Neuronal stem cell (in vitro differentiated cells): ENCODE measurements at regions not wholly inside any gene's neighbourhood (a gene's known extent, or its start where the extent isn't known, plus 50 kb on each side); places are given as distances from the start of the nearest gene placed in this dataset.

Experiments used
- DNase-seq: peaks from one replicate; pipeline ENCODE4 v3.0.0-alpha.2; 2013; ENCODE audit warnings: low spot score
- H2AFZ ChIP-seq: one replicate; pipeline ENCODE4 v1.6.1; 2013; ENCODE audit warnings: mild to moderate bottlenecking, low read length, inconsistent platforms
- H2AK5ac ChIP-seq: 2 replicates; pipeline ENCODE4 v1.6.1; 2013; ENCODE audit warnings: low read depth, mild to moderate bottlenecking, inconsistent platforms, low read length, moderate library complexity, mixed read lengths
- H2BK120ac ChIP-seq: 2 replicates; pipeline ENCODE4 v1.6.1; 2013; ENCODE audit warnings: low read depth, mild to moderate bottlenecking, inconsistent platforms, low read length, moderate library complexity, mixed read lengths
- H2BK12ac ChIP-seq: one replicate; pipeline ENCODE4 v1.6.1; 2013; ENCODE audit warnings: low read length, inconsistent platforms
- H2BK15ac ChIP-seq: 2 replicates; pipeline ENCODE4 v1.6.1; 2013; ENCODE audit warnings: mild to moderate bottlenecking, low read length, inconsistent platforms, mixed read lengths
- H2BK5ac ChIP-seq: one replicate; pipeline ENCODE4 v1.6.1; 2013; ENCODE audit warnings: inconsistent platforms, mild to moderate bottlenecking, low read length, moderate library complexity
- H3K14ac ChIP-seq: one replicate; pipeline ENCODE4 v1.6.1; 2013; ENCODE audit warnings: low read length, inconsistent platforms
- H3K18ac ChIP-seq: 2 replicates; pipeline ENCODE4 v1.6.1; 2013; ENCODE audit warnings: low read length, inconsistent platforms
- H3K23ac ChIP-seq: 2 replicates; pipeline ENCODE4 v1.6.1; 2013; ENCODE audit warnings: low read depth, mild to moderate bottlenecking, mixed read lengths, low read length, inconsistent platforms; ENCODE audit not compliant: poor library complexity
- H3K27ac ChIP-seq: replicated peaks from 3 replicates; pipeline ENCODE4 v1.5.1; 2013; ENCODE audit warnings: low read length, inconsistent platforms
- H3K27me3 ChIP-seq, 3 experiments: 2 replicates each; pipeline ENCODE4 v1.6.1; 2013; ENCODE audit warnings: low read length in 3 of 3, mild to moderate bottlenecking in 2 of 3, inconsistent platforms in 1 of 3, low read depth in 1 of 3, mixed read lengths in 1 of 3, moderate library complexity in 1 of 3; ENCODE audit not compliant: control insufficient read depth in 3 of 3, insufficient read depth in 3 of 3
- H3K36me3 ChIP-seq, 2 donors: replicated peaks in 1 of 2; 2 replicates each; pipeline ENCODE4 v1.6.1; 2013; ENCODE audit warnings: low read length in 2 of 2; ENCODE audit not compliant: control insufficient read depth in 2 of 2, insufficient read depth in 2 of 2
- H3K4ac ChIP-seq: 2 replicates; pipeline ENCODE4 v1.6.1; 2013; ENCODE audit warnings: inconsistent platforms, mild to moderate bottlenecking, low read length, moderate library complexity
- H3K4me1 ChIP-seq, 2 donors: 1 replicate in 1 of 2; 2 replicates in 1 of 2; pipeline ENCODE4 v1.6.1; 2013; ENCODE audit warnings: low read length in 2 of 2, low read depth in 1 of 2; ENCODE audit not compliant: control insufficient read depth in 2 of 2, insufficient read depth in 1 of 2
- H3K4me2 ChIP-seq: one replicate; pipeline ENCODE4 v1.6.1; 2013; ENCODE audit warnings: mild to moderate bottlenecking, low read length, inconsistent platforms; ENCODE audit not compliant: insufficient read depth, poor library complexity, severe bottlenecking
- H3K4me3 ChIP-seq, 2 donors: 2 replicates each; pipeline ENCODE4 v1.5.1; 2013; ENCODE audit warnings: low read length in 2 of 2, mild to moderate bottlenecking in 2 of 2, inconsistent platforms in 1 of 2, moderate library complexity in 1 of 2
- H3K79me1 ChIP-seq: one replicate; pipeline ENCODE4 v1.6.1; 2013; ENCODE audit warnings: low read depth, mild to moderate bottlenecking, inconsistent platforms, low read length, moderate library complexity
- H3K9ac ChIP-seq: one replicate; pipeline ENCODE4 v1.6.1; 2013; ENCODE audit warnings: mild to moderate bottlenecking, low read depth, low read length, inconsistent platforms; ENCODE audit not compliant: poor library complexity
- H3K9me3 ChIP-seq, 2 donors: replicated peaks in 1 of 2; 2 replicates each; pipeline versions ENCODE3 to v1.6.1; 2013; ENCODE audit warnings: low read length in 2 of 2, mild to moderate bottlenecking in 2 of 2, inconsistent platforms in 1 of 2, low read depth in 1 of 2, mixed read lengths in 1 of 2, moderate library complexity in 1 of 2; ENCODE audit not compliant: control insufficient read depth in 2 of 2, insufficient read depth in 1 of 2
- H4K8ac ChIP-seq: one replicate; pipeline ENCODE4 v1.6.1; 2013; ENCODE audit warnings: low read depth, mild to moderate bottlenecking, inconsistent platforms, low read length, moderate library complexity
- H4K91ac ChIP-seq: one replicate; pipeline ENCODE4 v1.6.1; 2013; ENCODE audit warnings: low read length, low read depth, mild to moderate bottlenecking, inconsistent platforms; ENCODE audit not compliant: poor library complexity
- WGBS, 2 donors: extraction: QIAGEN DNeasy Blood & Tissue Kit; methylation state at CpG; one replicate each; pipeline ENCODE4 v1.1.7; 2013; ENCODE audit warnings: missing lambda C conversion rate in 2 of 2, mixed read lengths in 1 of 2; ENCODE audit not compliant: insufficient read length in 2 of 2, insufficient replicate concordance in 1 of 2; ENCODE audit errors: extremely low coverage in 2 of 2; 5-methylcytosine and 5-hydroxymethylcytosine counted together

GRCh38 chr6:132045877-132046276 lies 94.7 kb upstream of the CCN2 start:
- no peak overlapping the region for H3K18ac ChIP-seq
- H3K4ac ChIP-seq: no peak overlapping the region
- peaks cover 0 to 4% of the 10 kb centered on the region in 2 donors for H3K9me3 ChIP-seq
- H3K4me2 ChIP-seq: no peak overlapping the region
- H2AK5ac ChIP-seq: no peak overlapping the region
- no peak for DNase-seq
- H3K79me1 ChIP-seq: no peaks in the 10 kb centered on the region
- no peaks in the 10 kb centered on the region for H3K27me3 ChIP-seq
- no CpG with 5 or more reads among the region's 1 CpG for WGBS, 2 donors
- no peak overlapping the region for H3K14ac ChIP-seq
- no peak overlapping the region for H2BK5ac ChIP-seq
- no peak overlapping the region for H3K23ac ChIP-seq
- H2BK120ac ChIP-seq: no peak overlapping the region
- no peak overlapping the region for H3K4me3 ChIP-seq
- no peak overlapping the region for H4K8ac ChIP-seq
- no peak overlapping the region for H4K91ac ChIP-seq
- no peak overlapping the region for H3K9ac ChIP-seq
- H2AFZ ChIP-seq: no peak overlapping the region
- no peak overlapping the region for H3K27ac ChIP-seq
- H3K36me3 ChIP-seq: no peaks in the 10 kb centered on the region
- no peaks in the 10 kb centered on the region for H3K4me1 ChIP-seq
- no peak overlapping the region for H2BK12ac ChIP-seq
- H2BK15ac ChIP-seq: no peak overlapping the region

- Histone ChIP-seq H3K4me3 (no peak overlapping the region), H2BK5ac (no peak overlapping the region), H4K91ac (no peak overlapping the region), H3K18ac (no peak overlapping the region), H3K36me3 (no peaks in the 10 kb centered on the region), H2AK5ac (no peak overlapping the region), H3K4me2 (no peak overlapping the region), H3K79me1 (no peaks in the 10 kb centered on the region), H2BK120ac (no peak overlapping the region), H2BK15ac (no peak overlapping the region), H3K14ac (no peak overlapping the region), H3K23ac (no peak overlapping the region), H2BK12ac (no peak overlapping the region), H3K9ac (no peak overlapping the region), H3K27ac (no peak overlapping the region), H3K4me1 (no peaks in the 10 kb centered on the region), H2AFZ (no peak overlapping the region), H3K27me3 (no peaks in the 10 kb centered on the region), H4K8ac (no peak overlapping the region), H3K9me3 (no peaks in the 10 kb centered on the region), H3K4ac (no peak overlapping the region)
- DNase-seq: no peak
- 100% methylated on average over 1 of the region's 5 CpGs; no CpG with 5 or more reads in 1 of the 2 donors for WGBS, 2 donors
These were observed 92.0 kb upstream of the CCN2 start for GRCh38 chr6:132043148-132043547.

- no peak overlapping the region for H3K4me2 ChIP-seq
- DNase-seq: no peak
These were observed 90.5 kb upstream of the CCN2 start for GRCh38 chr6:132041706-132042105.

GRCh38 chr6:132028029-132028428 lies 76.9 kb upstream of the CCN2 start:
- H3K36me3 ChIP-seq: no peaks in the 10 kb centered on the region
- no CpG with 5 or more reads among the region's 1 CpG for WGBS, 2 donors
- no peak overlapping the region for H2AK5ac ChIP-seq
- no peak for DNase-seq
- H2AFZ ChIP-seq: no peak overlapping the region
- no peak overlapping the region for H3K4ac ChIP-seq
- no peak overlapping the region for H3K4me2 ChIP-seq
- H2BK120ac ChIP-seq: no peak overlapping the region
- no peak overlapping the region for H3K14ac ChIP-seq
- no peaks in the 10 kb centered on the region for H3K79me1 ChIP-seq
- no peak overlapping the region for H2BK5ac ChIP-seq
- H3K4me1 ChIP-seq: peaks cover 0 to 5% of the 10 kb centered on the region in 2 donors
- no peaks in the 10 kb centered on the region for H3K27me3 ChIP-seq
- H3K27ac ChIP-seq: no peak overlapping the region
- no peak overlapping the region for H4K91ac ChIP-seq
- no peak overlapping the region for H3K23ac ChIP-seq
- no peak overlapping the region for H2BK12ac ChIP-seq
- no peak overlapping the region for H3K9ac ChIP-seq
- H3K9me3 ChIP-seq: no peaks in the 10 kb centered on the region
- H2BK15ac ChIP-seq: no peak overlapping the region
- H3K4me3 ChIP-seq: no peak overlapping the region
- H3K18ac ChIP-seq: no peak overlapping the region
- H4K8ac ChIP-seq: no peak overlapping the region

More at GRCh38 chr6:132041706-132042105, 90.5 kb upstream of the CCN2 start:
- no peak overlapping the region for H2BK12ac ChIP-seq
- no peak overlapping the region for H3K14ac ChIP-seq
- H3K27me3 ChIP-seq: no peaks in the 10 kb centered on the region
- no peak overlapping the region for H3K4me3 ChIP-seq
- no peak overlapping the region for H2BK5ac ChIP-seq
- whole genome bisulfite sequencing, 2 donors: no CpG with 5 or more reads among the region's 3 CpGs
- H3K9me3 ChIP-seq: no peaks in the 10 kb centered on the region
- H4K8ac ChIP-seq: no peak overlapping the region
- no peak overlapping the region for H3K4ac ChIP-seq
- no peak overlapping the region for H3K18ac ChIP-seq
- H3K79me1 ChIP-seq: no peaks in the 10 kb centered on the region
- H2AFZ ChIP-seq: no peak overlapping the region
- no peak overlapping the region for H2BK15ac ChIP-seq
- H3K27ac ChIP-seq: no peak overlapping the region
- no peaks in the 10 kb centered on the region for H3K4me1 ChIP-seq
- H4K91ac ChIP-seq: no peak overlapping the region
- no peak overlapping the region for H3K23ac ChIP-seq
- no peaks in the 10 kb centered on the region for H3K36me3 ChIP-seq
- no peak overlapping the region for H3K9ac ChIP-seq
- no peak overlapping the region for H2BK120ac ChIP-seq
- H2AK5ac ChIP-seq: no peak overlapping the region
